CD4-positive, CD25-positive, alpha-beta regulatory T cell (primary cell): ENCODE measurements at regions not wholly inside any gene's neighbourhood (a gene's known extent, or its start where the extent isn't known, plus 50 kb on each side); places are given as distances from the start of the nearest gene placed in this dataset.

Experiments
- ATAC-seq, 2 donors: fragments of 150-1000 bp; cut with Tn5 transposase; one replicate each; pipeline ENCODE4 v1.10.0; 2021; ENCODE audit warnings: low read depth in 2 of 2, moderate number of reproducible peaks in 2 of 2, moderate library complexity in 1 of 2
- DNase-seq, 3 donors: peaks; one replicate each; pipeline versions ENCODE4 v3.0.0 to v3.0.0-alpha.2; 2012 to 2022; ENCODE audit warnings: mixed read lengths in 1 of 3
- H3K27ac ChIP-seq: one replicate; pipeline ENCODE4 v1.7.0; 2013; ENCODE audit warnings: mild to moderate bottlenecking, low read length; ENCODE audit not compliant: insufficient read depth, poor library complexity, severe bottlenecking
- H3K27me3 ChIP-seq: one replicate; pipeline ENCODE4 v1.7.0; 2013; ENCODE audit warnings: low read length; ENCODE audit not compliant: control insufficient read depth, insufficient read depth
- H3K36me3 ChIP-seq: one replicate; pipeline ENCODE4 v1.7.0; 2013; ENCODE audit warnings: mild to moderate bottlenecking, low read length, moderate library complexity; ENCODE audit not compliant: control insufficient read depth, insufficient read depth
- H3K4me1 ChIP-seq: 2 replicates; pipeline ENCODE4 v1.7.0; 2013; ENCODE audit warnings: mild to moderate bottlenecking, low read length; ENCODE audit not compliant: insufficient read depth, control insufficient read depth, poor library complexity, severe bottlenecking
- H3K4me3 ChIP-seq: one replicate; pipeline ENCODE4 v1.7.0; 2013; ENCODE audit warnings: low read depth, mild to moderate bottlenecking, low read length, moderate library complexity
- H3K9me3 ChIP-seq, 2 experiments: 1 replicate in 1 of 2; 2 replicates in 1 of 2; pipeline ENCODE4 v1.7.0; 2013; ENCODE audit warnings: low read length in 2 of 2, mild to moderate bottlenecking in 1 of 2, moderate library complexity in 1 of 2; ENCODE audit not compliant: control insufficient read depth in 2 of 2
- H3K27ac Mint-ChIP-seq, 3 donors: one replicate each; pipeline ENCODE4 v1.8.0; 2020 to 2022; ENCODE audit warnings: mild to moderate bottlenecking in 3 of 3, mixed read lengths in 3 of 3, moderate library complexity in 2 of 3
- H3K27me3 Mint-ChIP-seq: one replicate; pipeline ENCODE4 v1.8.0; 2022; ENCODE audit warnings: mild to moderate bottlenecking, mixed read lengths
- H3K36me3 Mint-ChIP-seq: one replicate; pipeline ENCODE4 v1.8.0; 2020; ENCODE audit warnings: mixed read lengths
- H3K4me1 Mint-ChIP-seq, 4 donors: one replicate each; pipeline ENCODE4 v1.8.0; 2020 to 2022; ENCODE audit warnings: mixed read lengths in 4 of 4, mild to moderate bottlenecking in 1 of 4
- H3K4me3 Mint-ChIP-seq, 4 donors: one replicate each; pipeline ENCODE4 v1.8.0; 2020 to 2022; ENCODE audit warnings: mild to moderate bottlenecking in 4 of 4, mixed read lengths in 4 of 4, moderate library complexity in 3 of 4
- H3K9me3 Mint-ChIP-seq, 7 donors: one replicate each; pipeline ENCODE4 v1.8.0; 2020 to 2022; ENCODE audit warnings: mixed read lengths in 7 of 7, mild to moderate bottlenecking in 3 of 7, moderate library complexity in 2 of 7

DNA sequence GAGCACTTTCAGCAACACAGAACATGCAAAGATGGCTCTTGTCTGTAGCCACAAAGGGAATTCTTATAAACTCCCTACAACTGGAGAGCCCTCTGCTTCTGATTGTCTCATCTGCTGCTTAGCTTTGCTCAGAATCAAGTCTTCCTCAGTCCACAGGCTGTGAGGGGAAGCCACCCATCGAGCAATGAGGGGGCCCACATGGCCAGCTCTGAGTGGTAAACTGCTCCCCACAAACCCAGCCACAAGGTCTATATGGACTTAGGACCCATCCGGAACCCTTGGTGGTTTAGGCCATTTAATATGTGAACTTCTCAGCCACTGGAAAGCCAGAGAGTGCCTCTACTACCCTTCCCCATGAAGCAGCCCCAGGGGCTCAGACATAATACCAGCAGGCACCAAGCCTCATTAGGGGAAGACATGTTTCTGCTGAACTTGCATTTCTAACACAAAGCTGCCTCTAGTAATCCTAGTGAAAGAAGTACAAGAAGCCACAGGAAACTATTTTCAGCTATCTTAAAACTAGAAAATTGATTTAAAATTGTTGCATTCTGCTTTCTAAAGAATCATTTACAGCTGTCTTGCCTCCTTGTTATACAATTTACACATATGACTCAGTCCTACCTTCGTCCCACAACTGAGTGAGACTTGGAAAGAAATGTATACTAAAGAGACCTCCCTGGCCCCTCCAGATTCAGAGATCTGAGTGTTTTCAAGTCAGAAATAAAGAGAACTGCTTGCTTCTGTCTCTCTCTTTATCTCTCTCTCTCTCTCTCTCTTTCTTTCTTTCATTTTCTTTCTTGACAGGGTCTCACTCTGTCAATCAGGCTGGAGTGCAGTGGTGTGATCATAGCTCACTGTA is 90.2 kb downstream of the ESM1 start:
- ATAC-seq: no peak
- Histone ChIP-seq H3K27ac (no peak overlapping the region), H3K4me1 (no peaks in the 10 kb centered on the region), H3K4me3 (peak overlapping the region; percentile 28), H3K36me3 (no peaks in the 10 kb centered on the region), H3K9me3 (no peaks in the 10 kb centered on the region), H3K27me3 (peaks cover 42% of the 10 kb centered on the region)
- peak overlapping the region in 1 of 3 donors; percentile 74 for H3K27ac Mint-ChIP-seq
- peaks cover 0 to 5% (median 5%) of the 10 kb centered on the region in 4 donors for H3K4me1 Mint-ChIP-seq
- no peak for DNase-seq
- no peaks in the 10 kb centered on the region for H3K9me3 Mint-ChIP-seq
- H3K27me3 Mint-ChIP-seq: peaks cover 58% of the 10 kb centered on the region
- peak overlapping the region in 1 of 4 donors; percentile 52 for H3K4me3 Mint-ChIP-seq
- H3K36me3 Mint-ChIP-seq: peaks cover 4% of the 10 kb centered on the region

DNA sequence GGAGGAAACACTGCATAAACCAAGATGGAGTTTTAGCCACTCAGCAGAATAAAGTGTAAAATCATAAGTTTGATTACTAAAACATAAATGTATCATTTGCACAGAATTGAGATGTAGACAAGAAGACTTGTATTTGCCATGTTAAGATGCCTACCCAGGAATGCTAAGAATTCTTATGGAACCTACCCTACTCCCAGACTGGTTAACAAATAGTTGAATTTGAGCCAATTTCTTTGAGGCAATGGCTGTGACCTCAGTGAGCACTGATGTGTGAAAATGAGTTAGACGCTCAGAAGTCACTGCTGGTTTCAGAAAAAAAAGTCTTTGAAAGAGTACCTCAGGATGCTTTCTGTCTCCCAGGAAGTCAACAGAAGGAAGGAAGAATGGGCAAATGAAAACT is 95.6 kb downstream of the ESM1 start:
- H3K4me1 ChIP-seq: no peaks in the 10 kb centered on the region
- Mint-ChIP-seq H3K4me3 (no peak overlapping the region), H3K9me3 (peaks cover 0 to 4% (median 0%) of the 10 kb centered on the region in 7 donors), H3K4me1 (no peaks in the 10 kb centered on the region), H3K27me3 (peaks cover 72% of the 10 kb centered on the region), H3K27ac (no peak overlapping the region), H3K36me3 (peaks cover 4% of the 10 kb centered on the region)
- H3K27me3 ChIP-seq: peaks cover 38% of the 10 kb centered on the region
- H3K36me3 ChIP-seq: no peaks in the 10 kb centered on the region
- ATAC-seq: no peak
- no peak for DNase-seq
- no peaks in the 10 kb centered on the region for H3K9me3 ChIP-seq
- H3K27ac ChIP-seq: no peak overlapping the region
- H3K4me3 ChIP-seq: no peak overlapping the region

DNA sequence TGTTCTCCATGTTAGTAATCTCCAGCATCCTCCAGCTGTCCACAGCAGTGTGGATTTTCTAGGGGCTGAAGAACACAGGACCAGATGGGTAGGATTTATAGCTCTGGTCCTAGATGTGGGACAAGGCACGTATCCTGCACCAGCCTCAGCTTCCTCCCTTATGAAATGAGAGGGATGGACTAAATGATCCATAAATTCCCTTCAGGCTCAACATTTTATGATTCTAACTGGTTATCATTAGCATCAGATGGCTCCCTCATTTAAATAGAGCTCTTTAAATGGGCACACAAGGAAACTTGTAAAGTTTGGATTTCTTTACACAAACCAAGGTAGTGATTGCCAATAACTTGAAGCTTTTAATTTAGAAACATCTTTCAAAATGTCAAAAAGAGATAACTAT is 97.7 kb downstream of the ESM1 start:
- Mint-ChIP-seq H3K4me3 (no peak overlapping the region), H3K27ac (no peak overlapping the region)

DNA sequence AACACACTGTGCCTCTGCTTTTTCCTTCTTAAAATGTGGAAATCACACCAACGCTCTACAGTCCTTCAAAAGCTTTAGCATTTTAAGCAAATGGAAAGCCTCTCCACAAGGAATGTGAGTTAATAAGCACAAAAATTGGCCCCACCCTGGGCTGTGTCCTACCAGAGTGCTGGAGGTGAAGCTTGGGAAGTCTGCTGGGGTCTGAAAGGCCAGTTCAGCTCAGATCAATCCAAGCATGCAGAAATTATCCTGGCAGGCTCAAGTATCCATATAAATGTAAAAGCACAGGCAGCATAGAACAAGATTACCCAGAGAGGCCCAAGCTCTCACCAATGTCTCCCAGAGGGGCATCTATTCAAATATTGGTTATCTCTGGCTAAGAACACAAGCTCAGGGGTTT is 98.5 kb downstream of the ESM1 start:
- Histone ChIP-seq H3K27me3 (peaks cover 47% of the 10 kb centered on the region), H3K4me3 (no peak overlapping the region), H3K36me3 (no peaks in the 10 kb centered on the region), H3K4me1 (peaks cover 9% of the 10 kb centered on the region), H3K27ac (no peak overlapping the region), H3K9me3 (no peaks in the 10 kb centered on the region)
- no peak overlapping the region for H3K27ac Mint-ChIP-seq
- peaks cover 0 to 10% (median 6%) of the 10 kb centered on the region in 4 donors for H3K4me1 Mint-ChIP-seq
- ATAC-seq (no peak), DNase-seq (no peak)
- H3K4me3 Mint-ChIP-seq: no peak overlapping the region
- H3K27me3 Mint-ChIP-seq: peaks cover 85% of the 10 kb centered on the region
- H3K9me3 Mint-ChIP-seq: peaks cover 0 to 4% (median 0%) of the 10 kb centered on the region in 7 donors
- peaks cover 8% of the 10 kb centered on the region for H3K36me3 Mint-ChIP-seq

More for the DNA sequence above, 97.7 kb downstream of the ESM1 start:
- H3K4me1 Mint-ChIP-seq: peaks cover 0 to 10% (median 6%) of the 10 kb centered on the region in 4 donors
- Histone ChIP-seq H3K4me3 (no peak overlapping the region), H3K36me3 (no peaks in the 10 kb centered on the region), H3K27ac (no peak overlapping the region), H3K4me1 (peaks cover 9% of the 10 kb centered on the region), H3K9me3 (no peaks in the 10 kb centered on the region), H3K27me3 (peaks cover 47% of the 10 kb centered on the region)
- DNase-seq (no peak), ATAC-seq (no peak)
- peaks cover 0 to 4% (median 0%) of the 10 kb centered on the region in 7 donors for H3K9me3 Mint-ChIP-seq
- peaks cover 8% of the 10 kb centered on the region for H3K36me3 Mint-ChIP-seq
- H3K27me3 Mint-ChIP-seq: peaks cover 83% of the 10 kb centered on the region

DNA sequence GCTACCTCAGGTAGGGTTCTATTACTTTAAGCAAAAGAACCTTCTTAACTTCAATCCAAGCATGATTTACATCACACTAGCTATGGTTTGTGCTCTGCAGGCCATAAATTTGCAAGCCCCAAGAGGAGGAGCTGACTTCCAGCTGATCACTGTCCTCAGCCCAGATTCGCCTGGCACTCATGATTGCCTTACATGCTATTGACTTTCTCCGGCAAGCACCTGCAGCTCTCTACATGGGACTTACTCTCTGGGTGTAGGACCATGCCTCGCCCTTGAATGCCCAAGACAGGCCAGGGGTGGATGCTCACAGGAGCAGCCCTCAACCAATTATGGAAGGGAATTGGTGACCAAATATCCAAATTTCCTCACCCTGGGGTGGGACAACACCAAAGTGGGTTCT is 99.8 kb downstream of the ESM1 start:
- H3K9me3 Mint-ChIP-seq: peaks cover 0 to 4% (median 0%) of the 10 kb centered on the region in 7 donors
- no peak for ATAC-seq
- Histone ChIP-seq H3K4me1 (peaks cover 9% of the 10 kb centered on the region), H3K4me3 (no peak overlapping the region), H3K27me3 (peaks cover 41% of the 10 kb centered on the region), H3K36me3 (no peaks in the 10 kb centered on the region), H3K27ac (no peak overlapping the region), H3K9me3 (no peaks in the 10 kb centered on the region)
- no peak overlapping the region for H3K27ac Mint-ChIP-seq
- H3K36me3 Mint-ChIP-seq: peaks cover 3% of the 10 kb centered on the region
- DNase-seq: no peak
- peaks cover 0 to 10% (median 6%) of the 10 kb centered on the region in 4 donors for H3K4me1 Mint-ChIP-seq
- peaks cover 90% of the 10 kb centered on the region for H3K27me3 Mint-ChIP-seq
- H3K4me3 Mint-ChIP-seq: no peak overlapping the region

DNA sequence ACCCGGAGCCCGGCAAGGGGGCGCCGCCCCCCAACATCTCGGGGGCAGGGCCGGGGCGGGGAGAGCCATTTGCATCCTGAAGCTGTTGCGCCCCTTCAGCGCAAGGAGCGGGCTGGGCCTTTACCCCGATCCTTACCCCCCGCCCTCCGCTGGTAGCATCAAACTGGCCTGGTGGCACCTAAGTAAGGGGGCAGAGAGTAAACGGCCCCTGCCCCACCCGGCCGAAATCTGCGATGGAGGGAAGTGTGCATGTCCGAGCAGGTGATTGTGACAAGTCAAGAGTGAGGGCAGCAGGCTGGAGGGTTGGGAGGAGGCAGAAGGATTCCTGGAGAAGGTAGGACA is 101.2 kb downstream of the ESM1 start:
- H3K9me3 Mint-ChIP-seq: peaks cover 0 to 1% (median 0%) of the 10 kb centered on the region in 7 donors
- ATAC-seq: no peak
- DNase-seq: no peak
- Histone ChIP-seq H3K27me3 (peaks cover 45% of the 10 kb centered on the region), H3K36me3 (no peaks in the 10 kb centered on the region), H3K4me3 (no peak overlapping the region), H3K4me1 (peaks cover 9% of the 10 kb centered on the region), H3K9me3 (no peaks in the 10 kb centered on the region), H3K27ac (no peak overlapping the region)
- H3K4me1 Mint-ChIP-seq: peaks cover 0 to 10% (median 6%) of the 10 kb centered on the region in 4 donors
- peak overlapping the region in 2 of 4 donors; percentile 20 to 42 for H3K4me3 Mint-ChIP-seq
- peaks cover 87% of the 10 kb centered on the region for H3K27me3 Mint-ChIP-seq
- peaks cover 3% of the 10 kb centered on the region for H3K36me3 Mint-ChIP-seq
- H3K27ac Mint-ChIP-seq: no peak overlapping the region

DNA sequence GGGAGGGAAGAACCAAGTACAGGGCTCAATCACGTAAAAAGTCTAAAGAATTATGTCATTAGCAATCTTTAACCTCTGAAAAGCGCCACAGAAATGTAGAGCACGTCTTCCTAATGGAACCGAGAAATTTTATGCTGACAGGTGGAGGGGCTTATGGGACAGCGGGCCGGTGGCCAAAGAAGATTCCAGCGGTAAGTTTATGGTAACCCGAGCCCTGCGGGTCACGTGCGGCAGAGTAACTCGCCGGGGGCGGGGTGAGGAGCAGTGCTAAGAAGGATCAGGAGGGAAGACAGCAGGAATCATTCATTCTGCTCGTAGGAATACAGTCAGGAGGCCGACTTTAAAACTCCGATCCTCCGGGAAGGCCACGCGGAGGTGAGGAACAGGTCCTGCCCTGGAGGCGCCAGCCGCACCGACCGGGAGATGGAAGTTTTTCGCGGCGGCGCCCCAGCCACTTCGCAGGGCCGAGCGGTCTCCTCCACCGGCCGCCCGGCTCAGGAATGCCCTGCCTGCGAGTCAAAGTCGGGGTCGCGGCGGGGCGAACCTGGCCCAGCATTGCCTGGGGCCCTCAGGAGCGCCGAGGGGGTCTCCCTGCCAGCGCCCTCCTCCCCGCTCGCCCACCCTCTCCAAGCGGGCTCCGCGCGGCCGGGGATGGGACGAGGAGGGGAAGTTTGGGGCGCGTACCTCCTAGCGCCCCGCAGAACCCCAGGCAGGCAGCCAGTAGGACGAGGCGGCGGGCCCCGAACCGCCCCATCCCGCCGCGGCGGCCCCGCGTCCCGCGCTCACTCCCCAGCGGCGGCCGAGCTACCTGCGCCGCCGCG is 101.8 kb downstream of the ESM1 start:
- Mint-ChIP-seq H3K27me3 (peaks cover 81% of the 10 kb centered on the region), H3K9me3 (no peaks in the 10 kb centered on the region), H3K36me3 (peaks cover 3% of the 10 kb centered on the region), H3K4me1 (peaks cover 0 to 10% (median 6%) of the 10 kb centered on the region in 4 donors), H3K4me3 (peak overlapping the region; percentile 6 to 76 (median 53)), H3K27ac (no peak overlapping the region)
- H3K27ac ChIP-seq: no peak overlapping the region
- no peaks in the 10 kb centered on the region for H3K9me3 ChIP-seq
- peaks cover 9% of the 10 kb centered on the region for H3K4me1 ChIP-seq
- peaks cover 45% of the 10 kb centered on the region for H3K27me3 ChIP-seq
- DNase-seq (no peak), ATAC-seq (peak; percentile 18 to 41)
- no peak overlapping the region for H3K4me3 ChIP-seq
- no peaks in the 10 kb centered on the region for H3K36me3 ChIP-seq
